Activated CD8-positive, alpha-beta T cell treated with anti-CD3 and anti-CD28 coated beads, Interleukin-2, amount 10 ng/mL, durations not matched to agents 7 days and 5 days (primary cell): ENCODE measurements at regions not wholly inside any gene's neighbourhood (a gene's known extent, or its start where the extent isn't known, plus 50 kb on each side); places are given as distances from the start of the nearest gene placed in this dataset.
"Not testable (repeated sequence)": the region's sequence is repeated elsewhere in the genome, so short reads cannot be mapped to it uniquely, and the experiment has no call there.

ENCODE experiments used
- ATAC-seq: fragments of 150-1000 bp; cut with Tn5 transposase; one replicate; pipeline ENCODE4 v1.10.0; 2021; ENCODE audit warnings: moderate library complexity
- CTCF ChIA-PET: fragments of 350-600 bp; sonication (Branson Sonifier 250); formaldehyde crosslinking; loops from one replicate; lab custom pipeline; 2021; ENCODE audit warnings: antibody characterized with exemption; lab: Charles Lee
- POLR2A ChIA-PET: fragments of 350-600 bp; sonication (Branson Sonifier 250); formaldehyde crosslinking; loops from one replicate; lab custom pipeline; 2021; ENCODE audit warnings: antibody characterized with exemption; lab: Charles Lee
- DNase-seq: peaks from one replicate; pipeline ENCODE4 v3.0.0-alpha.2; 2020
- H3K27ac Mint-ChIP-seq: one replicate; pipeline ENCODE4 v1.8.0; 2021; ENCODE audit warnings: mild to moderate bottlenecking, mixed read lengths
- H3K27me3 Mint-ChIP-seq: one replicate; pipeline ENCODE4 v1.8.0; 2021; ENCODE audit warnings: low read depth, mixed read lengths
- H3K36me3 Mint-ChIP-seq: one replicate; pipeline ENCODE4 v1.8.0; 2021; ENCODE audit warnings: low read depth, mixed read lengths
- H3K4me1 Mint-ChIP-seq: one replicate; pipeline ENCODE4 v1.8.0; 2021; ENCODE audit warnings: low read depth, mixed read lengths
- H3K4me3 Mint-ChIP-seq: one replicate; pipeline ENCODE4 v1.8.0; 2021; ENCODE audit warnings: mild to moderate bottlenecking, mixed read lengths
- H3K9me3 Mint-ChIP-seq: one replicate; pipeline ENCODE4 v1.8.0; 2022; ENCODE audit warnings: mixed read lengths; ENCODE audit not compliant: insufficient read depth

GRCh38 chr5:159805021-159805420, 111.3 kb upstream of the ADRA1B start:
- H3K27ac Mint-ChIP-seq, result no peak overlapping the region
- H3K4me3 Mint-ChIP-seq, result no peak overlapping the region
- ChIA-PET POLR2A (no interaction called here), CTCF (interaction anchor here (1.2 kb wide), 1 partner anchor 183 kb away, joined by 3 read pairs; no protein-coding TSS in a partner anchor)
- no peak for DNase-seq
- no peak for ATAC-seq
- H3K36me3 Mint-ChIP-seq, result no peaks in the 10 kb centered on the region
- H3K9me3 Mint-ChIP-seq, result no peaks in the 10 kb centered on the region
- peaks cover 3% of the 10 kb centered on the region for H3K27me3 Mint-ChIP-seq
- H3K4me1 Mint-ChIP-seq, result no peaks in the 10 kb centered on the region

- POLR2A ChIA-PET, ATAC-seq: not testable (repeated sequence)
Measured at GRCh38 chr5:159807135-159807534, 109.1 kb upstream of the ADRA1B start.

GRCh38 chr5:159807586-159807985, 108.7 kb upstream of the ADRA1B start:
- Mint-ChIP-seq H3K27me3 (peaks cover 6% of the 10 kb centered on the region), H3K4me3 (no peak overlapping the region), H3K36me3 (no peaks in the 10 kb centered on the region), H3K4me1 (no peaks in the 10 kb centered on the region), H3K27ac (no peak overlapping the region), H3K9me3 (no peaks in the 10 kb centered on the region)
- no peak for ATAC-seq
- ChIA-PET CTCF (no interaction called here), POLR2A (no interaction called here)
- DNase-seq, result no peak

More at GRCh38 chr5:159807135-159807534, 109.1 kb upstream of the ADRA1B start:
- DNase-seq, H3K27ac Mint-ChIP-seq, CTCF ChIA-PET, H3K4me1 Mint-ChIP-seq, H3K9me3 Mint-ChIP-seq, H3K4me3 Mint-ChIP-seq, H3K27me3 Mint-ChIP-seq, H3K36me3 Mint-ChIP-seq: not testable (repeated sequence)

GRCh38 chr5:159811712-159812111, 104.6 kb upstream of the ADRA1B start:
- DNase-seq, result no peak
- POLR2A ChIA-PET, result no interaction called here

GRCh38 chr5:159812759-159813158, 103.5 kb upstream of the ADRA1B start:
- H3K4me3 Mint-ChIP-seq, CTCF ChIA-PET, ATAC-seq, H3K36me3 Mint-ChIP-seq, DNase-seq, H3K27me3 Mint-ChIP-seq, POLR2A ChIA-PET, H3K9me3 Mint-ChIP-seq, H3K4me1 Mint-ChIP-seq, H3K27ac Mint-ChIP-seq: not testable (repeated sequence)

More at GRCh38 chr5:159811712-159812111, 104.6 kb upstream of the ADRA1B start:
- no peak for ATAC-seq
- Mint-ChIP-seq H3K9me3 (no peaks in the 10 kb centered on the region), H3K27me3 (peaks cover 3% of the 10 kb centered on the region), H3K4me1 (no peaks in the 10 kb centered on the region), H3K36me3 (no peaks in the 10 kb centered on the region), H3K4me3 (no peak overlapping the region), H3K27ac (no peak overlapping the region)
- CTCF ChIA-PET, result no interaction called here

GRCh38 chr5:159814222-159814621, 102.1 kb upstream of the ADRA1B start:
- Mint-ChIP-seq H3K27me3 (peaks cover 3% of the 10 kb centered on the region), H3K27ac (no peak overlapping the region), H3K4me1 (no peaks in the 10 kb centered on the region), H3K9me3 (no peaks in the 10 kb centered on the region), H3K36me3 (no peaks in the 10 kb centered on the region), H3K4me3 (no peak overlapping the region)
- no peak for DNase-seq
- ChIA-PET CTCF (no interaction called here), POLR2A (no interaction called here)
- no peak for ATAC-seq

GRCh38 chr5:159814805-159815585, 101.3 kb upstream of the ADRA1B start:
- Mint-ChIP-seq H3K9me3 (no peaks in the 10 kb centered on the region), H3K4me1 (no peaks in the 10 kb centered on the region), H3K27me3 (peaks cover 3% of the 10 kb centered on the region), H3K27ac (no peak overlapping the region), H3K36me3 (no peaks in the 10 kb centered on the region), H3K4me3 (no peak overlapping the region)
- ChIA-PET CTCF (no interaction called here), POLR2A (no interaction called here)
- no peak for ATAC-seq
- DNase-seq, result no peak

GRCh38 chr5:159817262-159818029, 98.8 kb upstream of the ADRA1B start:
- H3K27ac Mint-ChIP-seq, result no peak overlapping the region
- no peak overlapping the region for H3K4me3 Mint-ChIP-seq
- H3K36me3 Mint-ChIP-seq, result no peaks in the 10 kb centered on the region
- no peaks in the 10 kb centered on the region for H3K27me3 Mint-ChIP-seq
- ChIA-PET CTCF (no interaction called here), POLR2A (no interaction called here)
- H3K4me1 Mint-ChIP-seq, result no peaks in the 10 kb centered on the region
- no peaks in the 10 kb centered on the region for H3K9me3 Mint-ChIP-seq
- DNase-seq (no peak), ATAC-seq (no peak)

- H3K4me1 Mint-ChIP-seq, result no peaks in the 10 kb centered on the region
- POLR2A ChIA-PET, result no interaction called here
- no peaks in the 10 kb centered on the region for H3K9me3 Mint-ChIP-seq
- no peak overlapping the region for H3K27ac Mint-ChIP-seq
- ATAC-seq (no peak), DNase-seq (no peak)
- H3K27me3 Mint-ChIP-seq, result no peaks in the 10 kb centered on the region
- CTCF ChIA-PET, result no interaction called here
- H3K4me3 Mint-ChIP-seq, result no peak overlapping the region
- no peaks in the 10 kb centered on the region for H3K36me3 Mint-ChIP-seq
Measured at GRCh38 chr5:159819591-159820411, 96.5 kb upstream of the ADRA1B start.

- H3K27ac Mint-ChIP-seq, result no peak overlapping the region
- CTCF ChIA-PET, result no interaction called here
Measured at GRCh38 chr5:159820692-159821091, 95.6 kb upstream of the ADRA1B start.

GRCh38 chr5:159821461-159821940, 94.8 kb upstream of the ADRA1B start:
- Mint-ChIP-seq H3K4me1 (no peaks in the 10 kb centered on the region), H3K36me3 (no peaks in the 10 kb centered on the region), H3K4me3 (no peak overlapping the region), H3K27ac (no peak overlapping the region), H3K9me3 (no peaks in the 10 kb centered on the region), H3K27me3 (no peaks in the 10 kb centered on the region)
- DNase-seq (no peak), ATAC-seq (no peak)
- ChIA-PET POLR2A (no interaction called here), CTCF (no interaction called here)

More at GRCh38 chr5:159820692-159821091, 95.6 kb upstream of the ADRA1B start:
- POLR2A ChIA-PET, result no interaction called here
- no peak for ATAC-seq
- no peak for DNase-seq
- Mint-ChIP-seq H3K4me3 (no peak overlapping the region), H3K9me3 (no peaks in the 10 kb centered on the region), H3K4me1 (no peaks in the 10 kb centered on the region), H3K27me3 (no peaks in the 10 kb centered on the region), H3K36me3 (no peaks in the 10 kb centered on the region)
